ENCODE measurements at regions not wholly inside any gene's neighbourhood (a gene's known extent, or its start where the extent isn't known, plus 50 kb on each side); places are given as distances from the start of the nearest gene placed in this dataset.

DNA sequence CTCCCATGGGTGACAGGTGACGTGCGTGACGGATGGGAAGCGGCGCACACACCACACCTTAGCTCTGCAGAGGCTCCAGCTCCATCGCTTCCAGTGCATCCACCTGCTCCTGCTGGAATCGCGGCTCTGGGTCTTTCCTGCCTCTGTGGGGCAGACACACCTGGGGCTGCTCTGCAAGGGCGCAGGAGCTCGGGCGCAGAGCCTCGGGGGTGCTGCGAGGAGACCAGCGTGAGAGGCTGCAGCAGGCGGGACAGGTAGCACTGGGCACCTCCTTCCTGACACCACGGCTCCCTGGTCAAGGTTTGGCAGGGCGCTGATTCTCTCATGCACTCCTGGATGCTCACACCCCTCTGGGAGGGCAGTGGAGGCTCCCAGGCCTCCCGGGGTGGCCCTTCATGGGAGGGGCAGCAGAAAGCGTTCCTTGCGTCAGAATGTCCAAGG lies 1494.3 kb downstream of the BRD1 start:
- no peak for DNase-seq

DNA sequence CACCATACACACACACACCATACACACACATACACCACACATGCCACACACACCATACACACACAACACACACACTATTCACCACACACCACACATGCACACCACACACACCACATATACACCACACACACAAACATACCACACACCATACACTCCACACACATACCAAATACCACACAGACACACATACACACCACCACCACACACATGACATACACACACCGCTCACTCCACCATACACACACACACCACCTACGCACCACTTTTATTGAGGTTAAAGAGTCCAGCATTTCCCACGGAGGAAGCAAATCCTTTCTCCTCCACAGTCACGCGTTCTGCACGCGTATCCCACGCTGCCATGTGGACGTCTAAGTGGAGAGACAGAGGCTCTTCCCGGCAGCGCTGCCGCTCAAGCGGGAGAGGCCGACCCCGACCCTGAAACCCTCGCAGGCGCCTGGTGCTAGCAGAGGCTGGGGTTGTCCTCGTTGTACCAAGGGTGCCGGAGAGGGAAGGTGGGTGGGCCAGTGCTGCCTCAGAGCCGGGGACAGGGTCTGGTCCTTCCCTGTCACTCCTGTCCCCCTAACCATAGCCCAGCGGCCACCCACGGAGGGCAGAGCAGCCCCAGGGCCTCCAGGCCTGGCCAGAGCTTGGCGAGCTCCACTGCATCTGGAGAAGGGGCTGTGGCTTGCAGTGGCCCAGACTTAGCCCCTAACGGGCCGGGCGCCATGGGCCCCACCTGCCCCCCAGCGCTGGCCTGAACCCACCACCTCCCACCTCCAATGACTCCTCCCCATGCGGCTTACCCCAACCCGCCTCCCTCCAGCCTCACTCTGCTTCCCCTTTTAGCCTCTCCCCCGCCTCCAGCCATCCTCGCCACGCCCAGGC lies 1495.0 kb downstream of the BRD1 start:
- no peak for DNase-seq

DNA sequence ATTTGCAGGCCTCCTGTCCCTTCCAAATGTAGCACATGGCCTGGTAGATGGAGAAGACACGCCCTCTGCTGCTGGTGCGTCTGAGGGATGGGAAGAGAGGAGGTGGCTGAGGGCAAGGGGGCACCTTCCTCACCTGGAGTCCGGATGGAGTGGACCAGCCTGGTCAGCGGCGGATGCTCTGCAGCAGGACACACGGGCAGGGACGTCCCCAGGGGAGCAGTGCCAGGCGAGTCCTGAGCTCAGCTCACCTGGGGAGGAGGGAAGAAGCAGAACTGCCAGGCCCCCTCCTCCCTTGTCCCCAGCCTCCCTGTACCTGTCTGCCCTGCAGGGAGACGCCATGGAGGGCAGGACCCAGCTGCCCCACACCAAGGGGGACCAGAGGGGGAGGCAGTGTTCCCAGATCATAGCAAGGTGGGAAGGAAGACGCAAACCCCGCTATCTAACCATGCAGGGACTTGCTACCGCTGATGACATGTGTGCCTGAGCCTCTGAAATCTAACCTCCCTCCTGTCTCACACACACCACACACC lies 1495.9 kb downstream of the BRD1 start:
- DNase-seq = no peak

DNA sequence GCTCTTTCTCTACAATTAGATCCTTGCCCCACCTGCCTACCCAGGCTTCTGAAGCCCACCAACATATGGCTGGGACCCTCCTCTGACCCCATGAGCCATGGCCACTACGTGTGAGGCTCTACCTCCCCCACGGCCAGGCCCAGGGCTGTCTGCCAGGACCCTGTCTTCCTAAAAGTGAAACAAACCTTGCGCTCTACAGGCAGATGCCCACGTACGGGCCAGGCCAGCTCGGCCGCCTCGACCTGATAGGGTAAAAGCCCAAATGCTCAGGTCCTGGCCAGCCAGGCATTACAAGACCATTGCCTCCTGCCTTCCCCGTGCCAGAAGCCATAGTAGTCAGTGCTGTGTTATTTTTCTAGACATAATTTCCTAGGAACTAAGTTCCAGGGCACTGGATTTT lies 1496.4 kb downstream of the BRD1 start:
- no peak for DNase-seq

DNA sequence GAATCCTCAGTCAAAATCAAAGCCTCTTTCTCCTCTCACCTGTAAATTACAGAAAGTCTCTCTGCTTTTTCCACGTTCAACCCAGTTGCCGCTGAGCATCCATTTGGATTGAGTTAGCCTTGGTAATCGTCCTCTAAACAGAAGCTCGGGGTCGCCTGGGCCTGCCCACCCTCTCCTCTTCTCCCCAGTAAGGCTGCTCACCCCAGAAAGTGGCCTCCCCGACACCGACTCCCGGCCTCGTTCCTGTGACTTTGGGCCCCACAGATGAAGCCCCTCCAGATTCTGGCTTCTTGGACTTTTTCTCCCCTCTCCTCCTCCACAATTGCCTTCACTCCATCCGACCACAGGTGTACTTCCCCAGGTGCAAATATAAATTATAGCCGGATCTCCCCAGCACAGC lies 1500.0 kb downstream of the BRD1 start:
- no peak for DNase-seq

DNA sequence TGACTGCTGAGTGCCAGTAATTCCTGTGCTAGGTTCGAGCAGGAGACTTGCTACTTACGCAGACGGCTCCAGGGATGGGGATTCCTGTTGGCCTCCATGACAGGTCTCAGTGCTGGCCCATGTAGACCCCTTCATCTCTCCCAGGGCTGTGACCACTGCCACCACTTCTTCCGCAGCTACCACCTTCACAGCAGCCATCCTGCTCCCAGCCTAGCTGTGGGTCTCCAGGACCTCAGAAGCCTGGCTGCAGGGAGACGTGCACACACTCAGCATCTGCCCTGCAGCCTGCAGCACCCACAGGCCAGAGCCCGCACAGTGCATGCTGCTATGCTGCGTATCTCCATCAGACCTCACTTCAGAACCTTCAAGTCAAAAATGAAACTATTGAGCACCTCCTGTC lies 1503.9 kb downstream of the BRD1 start:
- DNase-seq = no peak

DNA sequence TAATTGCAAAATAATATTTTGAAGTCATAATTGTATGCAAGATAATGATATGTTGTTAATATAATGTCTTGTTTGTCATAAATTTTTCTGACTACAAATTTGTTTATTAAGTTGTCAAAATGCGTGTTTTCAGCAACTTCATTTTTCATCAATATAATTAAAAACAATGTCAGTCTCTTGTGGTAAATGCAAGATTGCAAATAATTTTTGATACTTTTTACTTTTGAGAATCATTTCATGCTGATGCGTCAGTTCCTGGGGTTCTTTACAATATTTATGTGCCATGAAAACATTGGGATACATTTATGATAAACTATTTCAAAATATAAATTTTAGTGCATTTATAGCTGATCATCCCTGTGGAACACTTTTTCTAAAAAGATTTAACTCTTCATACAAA lies 1504.8 kb downstream of the BRD1 start:
- DNase-seq = no peak

DNA sequence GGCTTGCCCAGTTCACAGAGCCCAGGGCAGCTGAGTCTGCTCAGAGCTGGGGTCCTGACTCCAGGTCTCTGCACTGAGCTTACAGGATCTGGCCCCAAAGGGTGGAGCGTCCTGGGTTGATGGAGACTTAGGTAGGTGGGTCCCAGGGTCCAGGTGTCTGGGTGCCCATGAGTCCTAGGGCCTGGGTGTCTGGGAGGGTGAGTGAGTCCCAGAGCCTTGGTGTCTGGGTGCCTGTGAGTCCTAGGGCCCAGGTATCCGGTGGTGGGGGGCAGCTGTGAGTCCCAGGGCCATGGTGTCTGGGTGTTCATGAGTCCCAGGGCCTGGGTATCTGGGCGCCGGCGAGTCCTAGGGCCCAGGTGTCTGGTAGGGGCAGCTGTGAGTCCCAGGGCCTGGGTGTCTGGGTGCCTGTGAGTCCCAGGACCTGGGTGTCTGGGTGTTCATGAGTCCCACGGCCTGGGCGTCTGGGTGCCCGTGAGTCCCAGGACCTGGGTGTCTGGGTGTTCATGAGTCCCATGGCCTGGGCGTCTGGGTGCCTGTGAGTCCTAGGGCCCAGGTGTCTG lies 1505.6 kb downstream of the BRD1 start:
- DNase-seq = no peak

DNA sequence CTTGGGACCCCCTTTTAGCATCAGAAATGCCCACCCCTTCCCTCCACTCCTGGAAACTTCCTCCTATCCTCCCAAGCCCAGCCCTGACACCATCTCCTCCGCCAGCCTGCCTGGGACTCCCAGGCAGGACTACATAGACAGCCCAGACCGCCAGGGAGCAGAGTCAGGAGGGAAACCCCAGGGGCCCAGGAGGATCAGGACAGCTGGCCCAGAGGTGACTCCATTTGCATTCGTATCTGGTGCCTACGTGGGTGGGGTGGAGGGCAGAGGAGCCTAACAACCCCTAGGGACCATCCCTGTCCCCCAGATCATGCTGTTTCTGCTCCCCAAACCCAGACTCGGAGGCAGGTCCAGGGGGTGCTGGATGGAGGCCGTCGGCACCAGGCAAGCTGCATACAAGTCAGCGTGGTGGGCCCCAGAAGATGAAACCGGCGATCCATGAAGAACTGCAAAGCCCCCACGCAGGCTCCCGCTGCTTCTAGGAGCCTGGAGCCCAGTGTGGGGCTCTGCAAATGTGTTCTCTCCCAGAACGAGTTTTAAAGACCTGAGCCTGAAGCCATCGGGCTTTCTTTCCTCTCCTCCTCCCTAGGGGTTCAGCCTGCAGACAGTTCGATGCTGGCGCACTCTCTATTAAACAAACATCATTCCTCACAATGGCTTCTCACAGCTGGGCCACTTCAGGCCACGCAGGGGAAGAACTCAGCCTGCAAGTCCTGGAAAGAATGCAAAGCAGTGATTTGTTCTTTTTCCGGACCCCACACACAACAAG lies 1506.8 kb downstream of the BRD1 start:
- DNase-seq = no peak

DNA sequence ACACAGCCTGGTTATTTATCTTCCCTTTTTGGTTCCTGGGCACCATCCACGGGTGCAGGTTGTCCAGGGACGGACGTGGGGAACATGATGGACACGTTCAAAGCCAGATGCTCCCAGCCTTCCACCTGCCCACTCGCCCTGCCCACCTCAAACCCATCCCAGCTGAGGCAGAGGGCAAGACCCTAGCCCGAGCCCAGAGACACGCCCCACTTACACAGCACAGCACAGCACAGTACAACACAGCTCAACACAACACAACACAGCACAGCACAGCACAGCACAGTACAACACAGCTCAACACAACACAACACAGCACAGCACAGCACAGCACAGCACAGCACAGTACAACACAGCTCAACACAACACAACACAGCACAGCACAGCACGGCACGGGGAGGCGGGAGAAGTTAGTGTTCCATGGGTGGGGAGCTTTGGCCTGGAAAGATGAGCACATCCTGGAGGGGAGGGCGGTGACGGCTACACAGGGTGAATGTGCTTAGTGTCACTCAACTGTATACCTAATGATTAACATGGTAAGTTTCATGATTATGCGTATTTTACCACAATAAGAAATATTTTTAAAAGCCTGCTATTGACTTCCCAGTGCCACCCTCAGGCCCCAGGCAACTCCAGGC lies 1507.5 kb downstream of the BRD1 start:
- DNase-seq = no peak

DNA sequence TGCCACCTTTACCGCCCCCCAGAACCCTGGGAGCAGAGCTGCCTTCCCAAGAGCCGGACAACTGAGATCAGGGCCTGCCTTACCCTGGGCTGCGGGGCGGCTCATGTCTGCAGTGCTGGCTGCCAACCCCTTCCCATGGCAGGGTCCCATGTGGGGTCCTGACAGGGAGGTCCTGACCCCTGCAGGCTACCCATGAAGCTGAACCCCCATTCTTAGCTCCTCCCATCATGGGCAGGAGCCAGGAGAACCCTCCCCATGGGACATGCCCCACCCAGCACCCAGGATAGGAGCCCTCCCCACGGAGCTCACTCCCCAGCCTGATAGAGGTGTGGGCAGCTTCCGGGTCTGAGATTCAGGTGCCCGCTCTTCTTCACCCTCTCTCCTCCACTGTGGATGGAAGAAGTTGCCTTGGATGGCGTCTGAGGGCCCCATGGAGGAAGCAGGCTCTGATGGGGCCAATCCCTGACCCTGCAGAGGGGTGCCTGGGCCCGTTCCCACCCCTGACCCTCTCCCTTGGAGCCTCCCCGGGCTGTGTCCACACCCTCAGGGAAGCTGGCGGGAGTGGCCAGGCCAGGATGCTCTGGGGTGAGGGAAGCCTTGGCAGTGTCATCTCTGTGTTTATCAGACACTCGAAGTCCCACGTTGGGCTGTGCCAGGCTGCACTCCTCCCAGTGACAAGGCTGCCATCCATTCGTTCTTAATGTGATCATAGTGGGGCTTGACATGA lies 1508.2 kb downstream of the BRD1 start:
- DNase-seq = no peak

DNA sequence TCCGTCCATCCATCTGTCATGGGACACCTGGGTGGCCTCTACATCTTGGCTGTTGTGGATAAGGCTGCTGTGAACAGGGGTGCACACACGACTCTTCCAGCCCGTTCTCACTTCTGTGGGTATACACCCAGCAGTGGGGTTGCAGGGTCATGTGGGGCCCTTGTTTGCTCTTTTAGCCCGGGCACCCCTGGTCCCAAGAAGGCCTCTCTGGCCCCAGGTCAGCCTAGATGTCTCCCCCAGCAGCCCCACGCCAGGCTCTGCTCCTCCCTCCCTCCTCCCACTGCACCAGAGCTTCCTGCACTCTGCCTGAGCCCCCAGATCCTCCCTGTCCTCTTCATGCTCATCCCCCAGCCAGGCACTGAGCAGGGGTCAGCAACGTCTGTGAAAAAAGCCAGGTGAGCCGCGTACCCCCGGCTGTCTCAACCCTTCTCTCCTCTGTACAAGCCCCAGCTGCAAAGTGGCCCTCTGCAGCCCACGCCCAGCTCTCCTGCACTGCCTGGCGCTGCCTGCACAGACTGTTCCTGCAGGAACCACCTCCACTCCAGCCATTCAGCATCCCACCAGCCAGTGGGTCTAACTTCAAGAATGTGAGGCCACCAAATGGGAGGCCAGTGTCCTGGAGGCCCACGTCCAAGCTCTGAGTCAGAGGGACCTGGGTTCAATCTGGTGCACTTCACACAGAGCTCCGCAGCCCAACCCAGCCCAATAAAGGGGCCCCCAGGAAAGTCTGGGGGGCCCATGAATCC lies 1508.9 kb downstream of the BRD1 start:
- DNase-seq = no peak

DNA sequence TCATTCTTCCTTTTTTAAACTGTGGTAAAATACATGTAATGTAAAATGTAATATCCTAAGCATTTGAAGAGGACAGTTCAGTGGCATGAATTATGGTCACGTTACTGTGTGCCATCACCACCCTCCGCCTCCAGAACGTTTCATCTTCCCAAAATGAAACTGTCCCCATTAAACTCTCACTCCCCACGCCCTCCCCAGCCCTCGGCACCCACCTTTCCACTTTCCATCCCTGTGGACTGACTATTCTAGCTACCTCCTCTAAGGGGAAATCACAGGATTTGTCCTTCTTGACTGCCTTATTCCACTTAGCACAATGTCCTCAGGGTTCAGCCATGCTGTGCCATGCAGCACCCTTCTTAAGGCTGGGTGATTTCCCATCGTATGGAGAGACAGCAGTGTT lies 1509.5 kb downstream of the BRD1 start:
- DNase-seq = no peak

DNA sequence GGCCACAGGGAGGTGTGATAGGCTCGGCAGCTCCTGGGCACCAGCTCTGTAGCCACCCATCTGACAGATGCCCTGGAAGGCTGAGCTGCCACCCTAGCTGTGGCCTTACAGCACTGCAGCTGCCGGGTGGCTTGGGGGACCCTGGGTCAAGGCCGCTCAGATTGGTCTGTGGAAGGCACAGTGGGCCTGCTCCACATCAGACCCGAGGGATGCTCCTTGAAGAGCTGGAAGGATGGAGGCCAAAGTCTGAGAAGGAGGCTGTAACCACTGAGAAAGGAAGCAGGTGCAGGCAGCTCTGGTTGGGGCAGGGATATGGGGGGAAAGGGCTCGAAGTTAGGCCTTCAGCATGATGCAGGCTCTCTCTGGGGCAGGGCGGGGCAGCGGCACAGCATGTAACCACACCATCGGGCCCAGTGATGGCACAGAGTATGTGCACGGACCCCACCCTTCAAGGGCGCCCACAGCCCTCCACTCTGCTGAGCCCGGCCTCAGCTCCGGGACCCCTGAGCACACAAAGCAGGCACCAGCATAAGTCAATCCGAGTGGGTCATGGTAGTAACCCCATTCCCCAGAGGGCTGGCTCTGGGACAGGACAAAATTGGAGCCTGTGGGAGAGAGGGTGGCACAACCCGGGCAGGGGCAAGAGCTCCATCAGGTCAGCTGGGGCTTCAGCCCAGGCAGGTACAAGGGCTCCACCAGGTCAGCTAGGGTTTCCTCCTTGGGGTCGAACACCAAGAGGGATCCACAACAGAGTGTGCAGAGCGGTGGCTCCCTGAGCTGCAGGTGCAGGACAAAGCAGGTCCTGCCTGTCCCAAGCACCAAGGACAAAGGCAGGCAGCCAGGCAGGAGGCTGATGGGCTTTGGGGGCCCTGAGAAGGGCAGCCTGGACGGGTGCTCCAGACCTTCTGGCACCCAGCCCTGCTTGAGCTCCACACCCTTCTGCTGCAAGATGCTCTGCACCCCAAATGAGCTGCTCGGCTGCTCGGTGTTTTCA lies 1511.1 kb downstream of the BRD1 start:
- DNase-seq = no peak

DNA sequence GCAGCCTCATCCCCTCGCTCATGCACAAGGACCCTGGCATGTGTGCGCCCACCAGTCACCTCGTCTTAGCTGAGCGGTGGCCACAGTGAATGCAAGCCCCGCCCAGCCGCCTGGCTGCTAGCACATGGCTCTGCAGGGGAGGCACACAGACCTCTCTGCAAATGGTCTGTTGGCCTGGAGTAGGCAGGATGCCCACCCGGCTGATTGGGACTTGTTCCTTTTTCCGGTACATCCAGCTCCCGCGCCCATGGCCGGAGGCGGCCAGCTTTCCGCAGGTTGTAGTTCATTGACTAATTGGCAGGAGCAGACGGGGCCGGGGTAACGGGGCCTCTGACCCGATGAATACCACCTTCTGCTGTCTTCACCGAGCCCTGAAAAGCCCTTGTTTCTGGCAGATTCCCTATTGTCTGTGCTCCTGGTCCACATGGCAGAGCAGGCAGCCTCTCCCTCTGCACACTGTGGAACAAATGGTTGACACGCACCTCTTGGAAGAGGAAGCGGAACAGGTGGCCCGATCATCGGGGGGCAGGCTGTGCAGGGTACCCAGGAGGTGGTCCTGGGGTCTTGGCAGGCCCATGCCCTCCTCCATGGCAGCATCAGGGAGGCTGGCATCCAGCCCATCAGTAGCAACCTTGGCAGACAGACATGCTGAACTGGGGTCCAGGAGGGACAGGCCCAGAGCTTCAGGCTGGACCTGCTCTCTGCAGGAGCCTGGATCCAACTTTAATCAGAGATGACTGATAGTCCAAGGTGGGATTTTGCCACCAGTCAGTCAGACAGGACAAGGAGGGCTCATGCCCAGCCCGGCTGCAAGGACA lies 1512.0 kb downstream of the BRD1 start:
- DNase-seq = no peak

DNA sequence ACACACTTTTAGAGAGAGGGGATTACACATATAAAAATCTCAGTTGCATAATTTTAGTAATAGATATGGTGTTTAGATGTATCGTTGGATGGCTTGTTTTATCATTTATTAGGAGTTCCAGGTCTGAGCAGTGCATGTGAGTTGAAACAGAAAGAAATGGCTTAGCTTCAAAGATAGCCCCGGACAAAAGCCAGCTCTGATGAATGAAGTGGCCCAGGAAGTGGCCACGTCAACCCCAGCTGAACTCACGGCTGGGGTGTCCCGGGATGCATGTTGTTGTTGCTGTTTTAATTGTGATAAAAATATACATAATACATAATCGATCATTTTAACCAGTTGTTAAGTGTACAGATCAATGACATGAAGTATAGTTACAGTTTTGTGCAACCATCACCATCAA lies 1513.6 kb downstream of the BRD1 start:
- no peak for DNase-seq

DNA sequence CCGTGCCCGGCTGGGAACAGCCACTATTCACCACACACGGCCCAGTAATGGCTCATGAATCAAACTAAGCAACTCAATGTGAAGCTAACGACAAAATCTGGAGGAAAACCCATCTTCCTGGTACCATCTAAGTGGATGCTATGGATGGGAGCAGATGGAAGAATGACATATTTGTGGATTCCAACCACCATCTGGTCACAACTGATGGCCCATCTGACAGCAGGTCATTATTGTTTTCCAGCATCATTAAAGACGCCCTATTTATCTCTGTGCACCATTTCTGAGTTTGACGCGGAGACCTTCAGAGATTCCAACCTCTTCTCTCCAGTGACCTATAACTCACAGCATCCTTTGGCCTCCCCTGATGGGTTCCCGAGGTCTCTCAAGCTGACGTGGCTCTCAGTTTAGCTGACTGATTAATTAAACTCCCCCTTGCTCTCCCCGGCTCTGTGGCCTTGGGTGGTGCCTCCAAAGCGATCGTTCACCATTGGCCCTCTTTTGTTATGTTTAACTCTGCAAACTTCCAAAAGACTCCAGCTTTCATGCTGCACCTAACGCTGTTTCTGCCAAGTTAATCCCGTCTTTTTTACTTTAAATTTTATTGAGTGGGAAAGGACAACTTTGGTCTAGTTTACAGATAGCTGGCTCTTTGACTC lies 1514.4 kb downstream of the BRD1 start:
- DNase-seq = no peak

DNA sequence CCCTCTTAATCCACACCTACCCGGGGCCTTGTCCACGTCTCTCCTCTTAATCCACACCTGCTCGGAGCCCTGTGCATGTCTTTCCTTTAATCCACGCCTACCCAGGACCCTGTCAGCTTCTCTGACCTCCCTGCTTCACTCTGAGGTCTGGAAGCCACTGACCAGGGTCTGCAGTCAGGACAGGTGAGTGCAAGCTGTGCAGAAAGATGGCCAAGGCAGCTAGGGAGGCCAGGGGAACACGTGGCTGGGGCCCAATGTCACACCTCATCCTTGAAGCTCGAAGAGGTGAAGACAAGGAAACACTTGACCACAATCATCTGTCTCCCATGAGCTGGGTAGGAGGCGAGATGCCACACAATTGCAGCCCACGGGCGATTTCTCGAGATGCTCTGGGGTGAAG lies 1516.9 kb downstream of the BRD1 start:
- DNase-seq = no peak

DNA sequence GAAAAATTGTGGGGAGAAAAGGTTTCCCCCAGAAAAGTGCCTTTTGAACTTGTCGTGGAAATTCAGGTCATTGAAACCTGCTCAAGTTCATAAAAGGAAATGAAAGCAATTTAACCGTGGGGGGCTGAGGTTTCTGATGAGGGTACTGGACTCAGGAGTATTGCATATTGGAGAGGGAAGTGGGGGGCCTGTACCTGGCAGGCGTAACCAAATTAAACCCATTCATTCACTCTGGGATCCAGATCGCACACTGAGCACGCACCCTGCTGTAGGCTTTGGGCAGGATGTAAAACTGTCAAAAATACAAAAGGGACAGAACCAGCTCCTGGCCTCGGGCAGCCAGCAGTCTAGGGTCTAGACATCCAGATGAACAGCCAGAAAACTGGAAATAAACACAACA lies 1517.4 kb downstream of the BRD1 start:
- no peak for DNase-seq
